GM12891 (cell line): ENCODE measurements at regions not wholly inside any gene's neighbourhood (a gene's known extent, or its start where the extent isn't known, plus 50 kb on each side); places are given as distances from the start of the nearest gene placed in this dataset.

Source experiments
- POLR2A ChIP-seq: IDR thresholded peaks from 2 replicates; pipeline ENCODE4 v1.6.1; 2011; ENCODE audit warnings: low read depth, low read length, control low read depth
- POLR2AphosphoS5 ChIP-seq: IDR thresholded peaks from 2 replicates; pipeline ENCODE4 v1.6.1; 2011; ENCODE audit warnings: low read depth, low read length, control low read depth
- POU2F2 ChIP-seq: IDR thresholded peaks from 2 replicates; pipeline ENCODE4 v1.6.1; 2011; ENCODE audit warnings: low read depth, mild to moderate bottlenecking, control low read depth, low read length, moderate library complexity

DNA sequence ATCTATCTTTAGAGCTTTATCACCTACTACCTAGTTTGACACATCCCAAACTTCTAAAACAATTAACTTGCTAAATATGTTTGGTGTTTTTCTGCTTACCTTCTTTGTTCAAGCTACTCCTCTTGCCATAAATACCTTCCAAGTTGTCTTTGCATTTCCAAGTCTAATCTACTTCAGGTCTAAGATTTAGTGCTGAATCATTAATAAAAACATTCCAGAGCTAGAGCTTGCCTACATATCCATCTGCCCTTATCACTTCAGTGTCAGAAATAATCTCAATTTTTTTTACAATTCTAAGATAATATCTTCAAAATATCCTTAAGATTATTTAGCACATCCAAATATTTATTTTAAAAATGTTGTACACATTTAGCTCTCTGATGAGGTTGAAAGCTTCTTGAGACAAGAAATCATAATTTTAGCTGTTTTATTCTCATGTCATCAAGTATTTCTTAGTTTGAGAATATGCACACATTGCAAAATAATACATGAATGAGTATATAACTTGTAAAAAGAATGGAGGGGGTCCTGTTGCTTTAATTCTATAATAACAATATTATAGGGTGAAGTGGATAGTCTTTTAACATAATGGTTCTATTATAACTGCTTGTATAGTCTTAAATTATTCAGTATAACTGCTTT, 466.3 kb downstream of the SEMA3D start:
- no peak for TF ChIP-seq POU2F2
- TF ChIP-seq POLR2A, result no peak
- TF ChIP-seq POLR2AphosphoS5, result no peak
